HL-60 (cell line): ENCODE measurements at regions not wholly inside any gene's neighbourhood (a gene's known extent, or its start where the extent isn't known, plus 50 kb on each side); places are given as distances from the start of the nearest gene placed in this dataset.

ENCODE experiments used
- DNase-seq, 2 experiments: peaks; one replicate each; pipeline ENCODE4 v3.0.0-alpha.2; 2010 to 2020; ENCODE audit warnings: low read depth in 1 of 2, low spot score in 1 of 2
- H3K27ac ChIP-seq: fragments of 250-450 bp; sonication (Bioruptor Pico); replicated peaks from 2 replicates; pipeline ENCODE4 v1.5.1; 2020; ENCODE audit warnings: mild to moderate bottlenecking, moderate library complexity
- H3K27me3 ChIP-seq: fragments of 250-450 bp; sonication (Bioruptor Pico); 2 replicates; pipeline ENCODE4 v1.5.1; 2021; ENCODE audit warnings: mild to moderate bottlenecking, moderate library complexity; ENCODE audit not compliant: insufficient read depth, poor library complexity, severe bottlenecking
- H3K4me3 ChIP-seq: replicated peaks from 2 replicates; pipeline ENCODE4 v1.5.1; 2011; ENCODE audit warnings: mild to moderate bottlenecking, control low read depth, low read length; ENCODE audit not compliant: insufficient read depth
- GABPA ChIP-seq: IDR thresholded peaks from 2 replicates; pipeline ENCODE4 v1.6.1; 2012; ENCODE audit warnings: low read depth
- POLR2AphosphoS5 ChIP-seq: IDR thresholded peaks from 2 replicates; pipeline ENCODE4 v1.6.1; 2012; ENCODE audit warnings: low read depth
- SPI1 ChIP-seq: IDR thresholded peaks from 2 replicates; pipeline ENCODE4 v1.6.1; 2012; ENCODE audit warnings: low read depth, mild to moderate bottlenecking, borderline replicate concordance
- TF ChIP-seq, protein P1 (sequence below): IDR thresholded peaks from 2 replicates; pipeline ENCODE4 v1.6.1; 2012; ENCODE audit warnings: low read depth; ENCODE audit not compliant: insufficient replicate concordance
- TF ChIP-seq, protein P2 (sequence below): IDR thresholded peaks from one replicate; pipeline ENCODE4 v1.5.1; 2011; ENCODE audit warnings: low read length, control low read depth, inconsistent platforms; ENCODE audit not compliant: insufficient read depth

DNA sequence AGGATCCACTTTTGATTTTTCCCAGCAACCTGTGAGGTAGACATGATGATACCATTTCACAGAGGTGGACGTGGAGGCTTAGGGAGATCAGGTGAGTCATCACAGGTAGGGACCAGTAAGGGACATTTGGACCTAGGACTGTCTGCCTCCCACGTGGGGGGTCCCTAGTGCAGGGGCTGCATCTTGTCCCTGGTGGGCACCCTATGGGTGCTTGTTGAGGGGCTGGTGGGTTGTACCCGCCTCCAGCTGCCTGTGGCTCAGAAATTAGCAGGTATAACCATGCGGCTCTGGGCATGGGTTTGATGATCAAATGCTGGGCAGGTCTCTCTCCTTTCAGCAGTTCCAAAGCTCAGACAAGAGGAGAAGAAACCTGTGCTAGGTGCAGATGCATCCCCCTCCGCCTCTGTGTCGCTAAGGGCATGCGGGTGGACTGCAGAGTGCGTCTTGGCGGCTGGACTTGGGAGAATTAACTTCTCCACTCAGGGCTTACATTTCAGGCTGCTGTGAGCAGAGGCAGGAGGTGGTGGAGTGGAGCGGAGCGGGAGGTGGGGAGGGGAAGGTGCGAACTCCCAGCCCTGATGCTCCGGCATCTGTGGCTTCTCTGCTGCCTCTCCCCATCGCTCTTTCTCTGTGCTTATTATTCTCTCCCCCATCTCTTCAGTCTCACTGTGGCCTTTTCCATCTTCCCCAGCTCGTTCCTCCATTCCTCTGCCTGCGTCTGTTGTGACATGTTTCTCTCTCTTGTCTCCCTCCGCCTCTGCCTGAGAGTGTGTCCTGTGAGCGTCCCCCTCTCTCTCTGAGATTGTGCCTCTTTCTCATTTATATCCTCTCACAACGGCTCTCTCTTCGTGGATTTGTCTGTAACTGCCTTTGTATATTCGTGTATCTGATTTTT lies 146.8 kb downstream of the PTPRU start:
- Histone ChIP-seq H3K27ac (no peak overlapping the region), H3K27me3 (no peaks in the 10 kb centered on the region), H3K4me3 (no peak overlapping the region)
- TF ChIP-seq SPI1 (no peak), GABPA (no peak), POLR2AphosphoS5 (no peak)
- TF ChIP-seq, protein P1, sequence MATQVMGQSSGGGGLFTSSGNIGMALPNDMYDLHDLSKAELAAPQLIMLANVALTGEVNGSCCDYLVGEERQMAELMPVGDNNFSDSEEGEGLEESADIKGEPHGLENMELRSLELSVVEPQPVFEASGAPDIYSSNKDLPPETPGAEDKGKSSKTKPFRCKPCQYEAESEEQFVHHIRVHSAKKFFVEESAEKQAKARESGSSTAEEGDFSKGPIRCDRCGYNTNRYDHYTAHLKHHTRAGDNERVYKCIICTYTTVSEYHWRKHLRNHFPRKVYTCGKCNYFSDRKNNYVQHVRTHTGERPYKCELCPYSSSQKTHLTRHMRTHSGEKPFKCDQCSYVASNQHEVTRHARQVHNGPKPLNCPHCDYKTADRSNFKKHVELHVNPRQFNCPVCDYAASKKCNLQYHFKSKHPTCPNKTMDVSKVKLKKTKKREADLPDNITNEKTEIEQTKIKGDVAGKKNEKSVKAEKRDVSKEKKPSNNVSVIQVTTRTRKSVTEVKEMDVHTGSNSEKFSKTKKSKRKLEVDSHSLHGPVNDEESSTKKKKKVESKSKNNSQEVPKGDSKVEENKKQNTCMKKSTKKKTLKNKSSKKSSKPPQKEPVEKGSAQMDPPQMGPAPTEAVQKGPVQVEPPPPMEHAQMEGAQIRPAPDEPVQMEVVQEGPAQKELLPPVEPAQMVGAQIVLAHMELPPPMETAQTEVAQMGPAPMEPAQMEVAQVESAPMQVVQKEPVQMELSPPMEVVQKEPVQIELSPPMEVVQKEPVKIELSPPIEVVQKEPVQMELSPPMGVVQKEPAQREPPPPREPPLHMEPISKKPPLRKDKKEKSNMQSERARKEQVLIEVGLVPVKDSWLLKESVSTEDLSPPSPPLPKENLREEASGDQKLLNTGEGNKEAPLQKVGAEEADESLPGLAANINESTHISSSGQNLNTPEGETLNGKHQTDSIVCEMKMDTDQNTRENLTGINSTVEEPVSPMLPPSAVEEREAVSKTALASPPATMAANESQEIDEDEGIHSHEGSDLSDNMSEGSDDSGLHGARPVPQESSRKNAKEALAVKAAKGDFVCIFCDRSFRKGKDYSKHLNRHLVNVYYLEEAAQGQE = no peak
- TF ChIP-seq, protein P2, sequence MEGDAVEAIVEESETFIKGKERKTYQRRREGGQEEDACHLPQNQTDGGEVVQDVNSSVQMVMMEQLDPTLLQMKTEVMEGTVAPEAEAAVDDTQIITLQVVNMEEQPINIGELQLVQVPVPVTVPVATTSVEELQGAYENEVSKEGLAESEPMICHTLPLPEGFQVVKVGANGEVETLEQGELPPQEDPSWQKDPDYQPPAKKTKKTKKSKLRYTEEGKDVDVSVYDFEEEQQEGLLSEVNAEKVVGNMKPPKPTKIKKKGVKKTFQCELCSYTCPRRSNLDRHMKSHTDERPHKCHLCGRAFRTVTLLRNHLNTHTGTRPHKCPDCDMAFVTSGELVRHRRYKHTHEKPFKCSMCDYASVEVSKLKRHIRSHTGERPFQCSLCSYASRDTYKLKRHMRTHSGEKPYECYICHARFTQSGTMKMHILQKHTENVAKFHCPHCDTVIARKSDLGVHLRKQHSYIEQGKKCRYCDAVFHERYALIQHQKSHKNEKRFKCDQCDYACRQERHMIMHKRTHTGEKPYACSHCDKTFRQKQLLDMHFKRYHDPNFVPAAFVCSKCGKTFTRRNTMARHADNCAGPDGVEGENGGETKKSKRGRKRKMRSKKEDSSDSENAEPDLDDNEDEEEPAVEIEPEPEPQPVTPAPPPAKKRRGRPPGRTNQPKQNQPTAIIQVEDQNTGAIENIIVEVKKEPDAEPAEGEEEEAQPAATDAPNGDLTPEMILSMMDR = no peak
- DNase-seq = no peak

DNA sequence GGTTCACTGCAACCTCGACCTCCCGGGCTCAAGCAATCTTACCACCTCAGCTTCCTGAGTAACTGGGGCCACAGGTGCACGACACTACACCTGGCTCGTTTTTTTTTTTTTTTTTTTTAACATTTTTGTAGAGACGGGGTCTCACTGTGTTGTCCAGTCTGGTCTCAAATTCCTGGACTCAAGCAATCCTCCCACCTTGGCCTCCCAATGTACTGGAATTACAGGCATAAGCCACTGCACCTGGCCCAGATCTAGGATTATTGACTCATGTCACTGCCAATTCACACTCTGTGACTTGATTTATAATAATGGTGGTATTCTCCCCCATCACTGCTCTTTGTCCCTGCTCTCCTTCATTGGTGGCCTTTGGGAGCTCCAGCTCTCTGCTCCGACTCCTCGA lies 145.1 kb downstream of the PTPRU start:
- H3K27ac ChIP-seq = no peak overlapping the region
- no peak for DNase-seq
- H3K4me3 ChIP-seq = no peak overlapping the region
- H3K27me3 ChIP-seq = no peaks in the 10 kb centered on the region
- TF ChIP-seq SPI1 = no peak
- TF ChIP-seq, protein P1 = no peak
- no peak for TF ChIP-seq GABPA
- TF ChIP-seq, protein P2 = no peak
- TF ChIP-seq POLR2AphosphoS5 = no peak

DNA sequence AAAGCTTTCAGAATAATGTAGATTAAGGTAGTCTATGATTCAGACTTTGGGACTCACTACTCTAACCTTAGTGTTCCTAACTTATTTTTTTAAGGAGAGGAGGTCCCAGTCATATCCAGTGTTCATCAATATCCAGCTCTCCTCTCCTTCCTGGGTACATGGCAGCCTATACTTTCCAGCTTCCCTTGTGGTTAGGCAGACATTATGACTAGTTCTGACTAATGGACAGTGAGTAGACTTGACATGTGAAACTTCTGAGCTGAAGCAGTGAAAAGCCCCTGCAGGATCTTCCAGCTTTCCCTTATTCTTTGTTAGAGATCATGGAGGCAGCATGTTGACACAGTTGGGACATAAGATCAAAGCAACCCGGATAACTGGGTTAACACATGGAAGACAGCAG lies 144.2 kb downstream of the PTPRU start:
- H3K27ac ChIP-seq = no peak overlapping the region
- no peak for DNase-seq
- H3K4me3 ChIP-seq = no peak overlapping the region
- TF ChIP-seq, protein P2 = no peak
- TF ChIP-seq POLR2AphosphoS5 = no peak
- TF ChIP-seq, protein P1 = no peak
- no peak for TF ChIP-seq SPI1
- TF ChIP-seq GABPA = no peak
- no peaks in the 10 kb centered on the region for H3K27me3 ChIP-seq
